ENCODE measurements at regions not wholly inside any gene's neighbourhood (a gene's known extent, or its start where the extent isn't known, plus 50 kb on each side); places are given as distances from the start of the nearest gene placed in this dataset.
"Not testable (repeated sequence)": the region's sequence is repeated elsewhere in the genome, so short reads cannot be mapped to it uniquely, and the experiment has no call there.

DNA sequence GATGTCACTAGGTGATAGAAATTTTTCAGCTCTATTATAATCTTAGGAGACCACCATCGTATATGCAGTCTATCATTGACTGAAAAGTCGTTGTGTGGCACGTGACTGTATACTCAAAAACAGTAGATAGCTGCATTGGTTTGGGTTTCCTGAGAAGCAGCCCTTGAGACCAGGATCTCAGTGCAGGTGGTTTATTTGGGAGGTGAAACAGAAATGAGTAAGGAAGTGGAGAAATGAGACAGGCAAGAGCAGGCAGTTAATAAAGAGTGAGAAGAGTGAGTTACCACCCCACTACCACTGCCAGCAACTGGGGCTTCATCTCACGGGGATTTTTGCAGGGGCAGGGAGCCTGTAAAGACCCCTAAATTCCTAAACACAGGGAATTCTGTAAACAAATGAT lies 221.0 kb downstream of the SHQ1 start:
- no peak for DNase-seq

- no peak for DNase-seq
Measured at GRCh38 chr3:72625602-72626337, 222.5 kb downstream of the SHQ1 start.

DNA sequence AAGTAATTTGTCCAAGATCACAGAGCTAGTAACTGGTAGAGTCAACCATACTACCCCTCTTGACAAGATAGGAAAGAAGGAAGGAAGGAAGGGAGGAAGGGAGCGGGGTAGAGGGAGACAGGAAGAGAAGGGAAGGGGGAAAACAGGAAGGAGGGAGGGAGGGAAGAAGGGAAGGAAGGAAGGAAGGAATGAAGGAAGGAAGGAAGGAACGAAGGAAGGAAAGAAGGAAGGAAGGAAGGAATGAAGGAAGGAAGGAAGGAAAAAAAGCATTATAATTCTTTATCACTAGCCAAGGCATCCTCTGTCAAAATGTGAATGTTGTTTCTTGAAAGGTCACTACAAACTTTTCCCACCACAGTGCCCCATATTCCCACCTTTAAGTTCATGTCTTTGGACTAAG lies 223.6 kb downstream of the SHQ1 start:
- DNase-seq = no peak

GRCh38 chr3:72618739-72619138 lies 229.5 kb downstream of the SHQ1 start:
- DNase-seq = no peak

DNA sequence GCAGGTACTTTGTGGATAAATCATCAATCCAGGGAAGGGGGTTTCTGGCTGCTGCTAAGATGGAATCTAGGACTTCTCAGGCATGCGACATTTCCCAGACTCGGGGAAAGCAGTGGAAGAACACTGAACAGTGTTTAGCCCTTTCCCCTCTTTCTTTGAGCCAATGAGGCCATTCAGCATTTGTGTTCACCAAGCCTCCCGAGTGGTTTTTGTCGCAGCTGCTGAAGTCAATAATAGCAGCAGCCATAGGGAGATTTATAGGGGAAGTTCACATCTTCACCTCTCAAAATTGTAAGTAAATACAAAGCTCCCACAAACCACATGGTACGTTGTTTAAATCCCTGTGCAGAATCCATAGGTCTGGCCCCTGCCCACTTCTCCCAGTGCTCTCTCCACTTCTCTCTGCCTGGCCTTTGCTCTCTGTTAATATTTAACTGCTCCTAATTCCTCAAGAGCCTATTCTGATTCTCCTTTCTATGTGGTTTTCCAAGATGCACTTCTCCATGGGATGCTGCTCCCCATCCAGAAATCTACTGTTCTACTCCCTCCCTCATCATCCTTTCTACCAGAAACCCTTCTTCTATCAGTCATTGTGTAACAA lies 230.7 kb downstream of the SHQ1 start:
- DNase-seq = no peak

GRCh38 chr3:72615776-72616175 lies 232.5 kb downstream of the SHQ1 start:
- no peak for DNase-seq

DNA sequence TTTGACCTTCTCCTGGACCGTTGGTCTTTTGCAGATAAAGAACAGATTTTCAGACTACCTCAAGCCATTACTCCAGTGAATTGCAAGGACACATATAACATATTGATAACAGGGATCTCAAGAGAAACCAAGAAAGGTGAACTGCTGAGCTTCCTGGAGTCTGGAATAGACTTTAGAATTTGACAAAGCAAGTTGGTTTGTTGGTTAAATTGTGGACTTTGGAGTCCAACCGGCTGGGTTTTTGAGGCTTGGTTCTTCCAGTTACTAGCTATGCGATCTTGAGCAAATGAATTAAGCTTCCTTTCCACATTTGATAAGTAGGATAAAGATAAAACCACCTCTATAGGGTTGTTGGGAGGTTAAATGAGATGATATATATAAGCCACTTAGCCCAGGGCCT lies 233.1 kb downstream of the SHQ1 start:
- DNase-seq = no peak

DNA sequence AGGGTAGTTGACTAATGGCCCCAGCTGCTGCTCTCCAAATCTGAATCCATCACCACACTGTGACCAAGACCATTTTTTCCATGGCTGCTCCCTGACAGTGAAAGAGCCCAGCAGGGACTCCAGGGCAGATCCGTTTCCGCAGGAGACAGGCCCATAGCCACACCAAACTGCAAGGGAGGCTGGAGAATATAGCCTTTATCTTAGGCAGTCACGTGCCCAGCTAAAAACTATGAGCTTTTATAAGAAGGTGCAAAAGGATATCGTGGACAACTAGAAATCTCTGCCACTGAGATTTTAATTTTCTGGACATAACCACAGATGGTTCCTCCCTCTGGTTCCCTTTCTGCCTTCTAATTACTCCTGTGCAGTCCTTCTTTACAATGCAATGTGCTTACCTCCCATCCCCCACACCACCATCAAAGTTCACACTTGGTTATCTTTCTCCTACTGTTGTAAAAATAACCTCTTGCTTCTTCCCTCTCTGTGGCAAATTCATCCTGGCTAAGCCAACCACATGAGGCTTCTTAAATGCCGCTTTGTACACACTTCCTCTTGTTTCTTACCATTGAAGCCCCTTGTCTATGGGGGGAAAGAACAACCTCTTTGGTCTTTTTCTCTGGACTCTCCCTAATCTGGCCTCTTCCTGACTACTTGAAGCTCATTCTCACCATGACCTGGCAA lies 233.7 kb downstream of the SHQ1 start:
- DNase-seq = no peak

DNA sequence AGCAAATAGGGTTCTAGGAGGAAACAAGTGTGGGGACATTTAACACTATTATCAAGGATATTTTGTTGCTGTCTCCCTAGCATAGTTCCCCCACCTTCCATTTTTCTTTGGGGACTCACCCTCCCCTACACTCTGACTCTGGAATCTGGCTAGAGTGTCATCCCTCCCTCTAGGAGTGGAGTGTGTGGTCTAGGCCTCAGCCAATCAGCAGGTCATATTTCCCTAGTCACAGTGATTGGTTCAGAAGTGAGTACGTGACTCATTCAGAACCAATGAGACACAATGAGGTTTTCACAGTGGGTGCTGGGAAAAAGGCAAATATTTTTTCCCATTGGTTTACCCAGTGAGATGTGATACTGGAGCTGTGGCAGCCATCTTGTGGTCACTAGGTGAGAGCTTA lies 234.4 kb downstream of the SHQ1 start:
- no peak for DNase-seq

GRCh38 chr3:72609114-72609513 lies 239.1 kb downstream of the SHQ1 start:
- not testable (repeated sequence) for DNase-seq

GRCh38 chr3:72606005-72606800 lies 242.0 kb downstream of the SHQ1 start:
- no peak for DNase-seq

GRCh38 chr3:72604328-72604727 lies 243.9 kb downstream of the SHQ1 start:
- no peak for DNase-seq

DNA sequence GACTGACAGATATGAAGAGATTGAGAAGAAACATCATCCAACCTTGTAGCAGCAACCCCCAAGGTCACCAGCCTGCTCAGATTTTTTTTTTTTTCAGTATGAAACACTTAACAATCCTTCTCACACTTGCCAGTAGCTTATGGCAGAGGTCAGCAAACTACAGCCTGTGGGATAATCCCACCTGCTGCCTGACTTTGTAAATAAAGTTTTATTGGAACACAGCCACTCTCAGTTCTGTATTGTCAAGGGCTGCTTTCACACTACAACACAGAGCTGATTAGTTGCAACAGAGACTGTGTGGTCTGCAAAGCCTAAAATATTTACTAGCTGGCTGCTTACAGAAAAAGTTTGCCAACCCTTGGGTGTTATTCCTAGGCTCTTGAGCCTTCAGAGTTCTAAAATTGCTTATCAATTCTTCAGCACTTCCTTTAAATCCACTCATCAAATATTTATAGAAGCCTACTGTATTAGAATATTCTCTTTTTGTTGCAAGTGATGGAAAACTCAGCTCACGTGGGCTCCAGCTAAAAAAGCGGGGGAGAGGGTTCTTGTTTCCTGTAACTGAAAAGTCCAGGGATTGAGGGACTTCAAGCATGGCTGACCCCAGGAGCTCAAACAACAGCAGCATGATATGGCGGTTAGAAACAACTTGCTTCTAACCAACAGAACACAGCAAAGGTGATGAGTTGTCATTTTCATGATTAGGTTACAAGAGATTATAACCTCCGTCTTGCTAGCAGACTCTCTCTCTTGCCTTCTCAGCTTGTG lies 246.1 kb downstream of the SHQ1 start:
- DNase-seq = no peak

DNA sequence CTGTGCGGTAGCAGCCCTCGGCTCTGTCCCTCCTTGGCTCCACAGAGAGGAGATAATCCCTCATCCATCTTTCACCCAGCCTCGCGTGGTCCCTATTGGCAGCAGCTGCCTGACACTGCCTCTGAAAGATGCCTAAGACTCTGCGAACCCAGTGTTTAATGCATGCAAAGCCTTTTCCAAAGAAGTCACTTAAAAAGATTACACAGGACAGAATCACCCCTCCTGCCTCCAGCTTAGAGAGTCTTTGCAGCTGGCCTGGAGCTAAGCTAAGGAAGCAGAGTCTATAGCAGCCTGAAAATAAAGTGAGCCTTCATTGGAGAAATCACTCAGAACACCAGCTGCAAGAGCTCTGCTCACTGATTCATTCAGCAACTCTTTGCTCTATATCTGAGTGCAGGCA lies 247.2 kb downstream of the SHQ1 start:
- no peak for DNase-seq

DNA sequence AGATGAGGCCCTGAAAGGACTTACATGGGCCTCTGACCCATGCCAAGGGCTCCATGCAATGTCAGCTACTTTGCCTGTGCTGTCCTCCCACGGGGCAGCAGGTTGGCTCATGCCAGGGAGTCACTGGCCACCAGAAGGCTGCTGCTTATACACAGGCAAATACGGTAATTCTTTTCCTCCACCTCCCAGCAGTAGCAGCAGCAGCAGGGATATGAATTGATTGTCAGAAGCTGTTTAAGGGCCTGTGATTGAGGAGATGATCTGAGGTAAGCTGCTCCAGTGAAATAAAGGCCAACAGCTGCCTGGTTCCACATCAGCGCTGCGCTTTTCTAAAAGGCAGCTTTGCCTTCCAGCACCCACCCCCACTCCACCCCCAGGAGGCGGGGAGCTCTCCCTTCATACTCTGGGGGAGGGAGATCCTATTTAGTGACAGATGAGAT lies 250.5 kb downstream of the SHQ1 start:
- no peak for DNase-seq

DNA sequence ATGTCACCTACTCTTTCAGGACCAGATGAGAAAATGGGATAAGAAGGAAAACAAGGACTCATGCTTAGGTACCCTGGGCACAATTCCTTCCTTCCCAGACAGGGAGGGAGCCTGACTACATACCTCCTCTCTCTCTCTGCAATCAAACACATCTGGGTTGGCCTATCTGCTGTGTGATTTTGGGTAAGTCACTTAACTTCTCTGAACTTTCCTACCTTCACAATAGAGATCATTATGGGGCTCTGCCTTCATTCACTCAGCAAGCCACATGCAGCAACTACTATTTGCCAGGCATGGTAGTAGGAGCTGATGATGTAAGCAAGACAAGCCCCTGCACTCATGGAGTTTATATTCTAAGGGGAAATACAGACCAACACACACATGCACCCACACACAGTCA lies 251.2 kb downstream of the SHQ1 start:
- DNase-seq = no peak

DNA sequence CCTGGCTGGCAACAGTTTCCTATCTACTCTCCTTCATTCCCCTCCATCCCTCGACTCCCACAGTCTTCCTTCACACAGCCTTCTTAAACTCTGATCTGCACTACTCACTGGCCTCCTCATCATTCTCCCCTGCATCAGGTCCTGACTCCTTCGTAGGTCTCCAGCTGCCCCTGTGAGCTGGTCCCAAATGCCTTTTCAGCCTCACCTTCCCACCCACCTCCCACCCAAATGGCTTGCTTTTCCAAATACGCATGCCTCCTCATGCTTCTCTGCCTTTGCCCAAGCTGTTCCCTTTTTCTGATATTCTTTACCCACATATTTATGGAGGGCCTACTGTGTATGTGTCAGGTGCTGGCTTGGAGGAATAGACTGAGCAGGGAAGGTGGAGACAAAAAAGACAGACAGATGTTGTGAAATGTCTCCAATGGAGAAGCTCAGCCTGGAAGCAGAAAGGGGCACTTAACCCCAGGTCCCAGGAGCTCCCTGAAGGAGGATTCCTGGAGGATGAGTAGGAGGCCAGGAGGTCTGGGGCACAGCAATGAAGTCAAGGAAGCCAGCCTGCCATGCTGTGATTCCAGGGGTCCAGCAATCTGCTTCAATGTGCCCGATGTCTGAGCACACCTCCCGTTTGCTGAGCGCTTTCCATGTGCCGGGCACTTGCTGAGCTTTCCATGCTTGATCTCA lies 252.2 kb downstream of the SHQ1 start:
- no peak for DNase-seq

- no peak for DNase-seq
Measured at GRCh38 chr3:72595376-72595775, 252.9 kb downstream of the SHQ1 start.

GRCh38 chr3:72594615-72595215 lies 253.5 kb downstream of the SHQ1 start:
- no peak for DNase-seq

DNA sequence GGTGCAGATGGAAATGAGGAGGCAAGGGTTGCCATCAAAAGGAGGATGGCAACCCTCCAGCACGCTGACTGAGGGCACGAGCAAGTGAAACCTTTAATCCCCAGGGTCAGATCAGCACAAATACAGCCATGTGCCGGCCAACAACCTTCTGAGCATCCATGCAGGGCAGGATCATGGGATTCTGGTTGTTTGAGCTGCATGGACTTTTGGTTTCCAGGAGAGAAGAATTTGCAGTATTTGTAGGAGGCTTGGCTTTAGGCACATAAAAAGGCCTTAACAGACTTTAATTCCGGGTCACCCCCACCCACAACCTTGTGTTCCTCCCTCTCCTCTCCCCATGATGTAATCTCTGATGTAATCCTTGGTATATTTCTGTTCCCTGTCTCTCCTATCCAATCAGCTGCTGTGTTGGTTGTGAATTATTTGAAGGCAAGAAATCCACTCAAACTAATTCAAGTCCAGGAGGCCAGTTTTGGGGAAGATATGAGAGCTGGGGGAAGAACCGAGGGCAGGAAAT lies 254.3 kb downstream of the SHQ1 start:
- DNase-seq = no peak

All from activated CD4-positive, CD25-positive, alpha-beta regulatory T cell treated with anti-CD3 and anti-CD28 coated beads, Interleukin-2, amount 50 U/mL, for 72 hours (primary cell).